Gastrocnemius medialis (tissue), 4 donors: ENCODE measurements at regions not wholly inside any gene's neighbourhood (a gene's known extent, or its start where the extent isn't known, plus 50 kb on each side); places are given as distances from the start of the nearest gene placed in this dataset.

ENCODE experiments used
- POLR2A ChIP-seq, 2 donors: fragments of 450-650 bp; IDR thresholded peaks; one replicate each; pipeline ENCODE4 v1.6.1; 2017; ENCODE audit warnings: antibody characterized with exemption in 2 of 2, mild to moderate bottlenecking in 2 of 2, moderate library complexity in 2 of 2
- TF ChIP-seq, protein P1 (sequence below), 5 experiments: fragments of 450-650 bp in 3 of 5; fragments of 200-600 bp in 2 of 5; sonication (generic) in 2 of 5; IDR thresholded peaks in 4 of 5; conservative IDR thresholded peaks in 1 of 5; 1 replicate in 4 of 5; 2 replicates in 1 of 5; pipeline ENCODE4 v1.5.1; 2016 to 2019; ENCODE audit warnings: antibody characterized with exemption in 5 of 5, mild to moderate bottlenecking in 3 of 5, moderate library complexity in 3 of 5

- TF ChIP-seq, protein P1, sequence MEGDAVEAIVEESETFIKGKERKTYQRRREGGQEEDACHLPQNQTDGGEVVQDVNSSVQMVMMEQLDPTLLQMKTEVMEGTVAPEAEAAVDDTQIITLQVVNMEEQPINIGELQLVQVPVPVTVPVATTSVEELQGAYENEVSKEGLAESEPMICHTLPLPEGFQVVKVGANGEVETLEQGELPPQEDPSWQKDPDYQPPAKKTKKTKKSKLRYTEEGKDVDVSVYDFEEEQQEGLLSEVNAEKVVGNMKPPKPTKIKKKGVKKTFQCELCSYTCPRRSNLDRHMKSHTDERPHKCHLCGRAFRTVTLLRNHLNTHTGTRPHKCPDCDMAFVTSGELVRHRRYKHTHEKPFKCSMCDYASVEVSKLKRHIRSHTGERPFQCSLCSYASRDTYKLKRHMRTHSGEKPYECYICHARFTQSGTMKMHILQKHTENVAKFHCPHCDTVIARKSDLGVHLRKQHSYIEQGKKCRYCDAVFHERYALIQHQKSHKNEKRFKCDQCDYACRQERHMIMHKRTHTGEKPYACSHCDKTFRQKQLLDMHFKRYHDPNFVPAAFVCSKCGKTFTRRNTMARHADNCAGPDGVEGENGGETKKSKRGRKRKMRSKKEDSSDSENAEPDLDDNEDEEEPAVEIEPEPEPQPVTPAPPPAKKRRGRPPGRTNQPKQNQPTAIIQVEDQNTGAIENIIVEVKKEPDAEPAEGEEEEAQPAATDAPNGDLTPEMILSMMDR (IDR thresholded peaks at IDR 0.05 in 4 of 5, conservative IDR thresholded peaks at IDR 0.05 in 1 of 5) = no peak
- no peak for TF ChIP-seq POLR2A (IDR thresholded peaks at IDR 0.05)
Measured at GRCh38 chr13:55745828-55746227, 1394.9 kb upstream of the PRR20A start.
